Astrocyte (in vitro differentiated cells and primary cell): ENCODE measurements at regions not wholly inside any gene's neighbourhood (a gene's known extent, or its start where the extent isn't known, plus 50 kb on each side); places are given as distances from the start of the nearest gene placed in this dataset.

Experiments used
- CTCF ChIP-seq: IDR thresholded peaks from 2 replicates; pipeline ENCODE4 v1.5.1; 2011; ENCODE audit warnings: low read depth, mild to moderate bottlenecking, inconsistent platforms, low read length, moderate library complexity; ENCODE audit not compliant: insufficient read depth
- EZH2 ChIP-seq: IDR thresholded peaks from 2 replicates; pipeline ENCODE4 v1.6.1; 2012; ENCODE audit warnings: mild to moderate bottlenecking, low read length, inconsistent platforms; ENCODE audit not compliant: insufficient read depth

DNA sequence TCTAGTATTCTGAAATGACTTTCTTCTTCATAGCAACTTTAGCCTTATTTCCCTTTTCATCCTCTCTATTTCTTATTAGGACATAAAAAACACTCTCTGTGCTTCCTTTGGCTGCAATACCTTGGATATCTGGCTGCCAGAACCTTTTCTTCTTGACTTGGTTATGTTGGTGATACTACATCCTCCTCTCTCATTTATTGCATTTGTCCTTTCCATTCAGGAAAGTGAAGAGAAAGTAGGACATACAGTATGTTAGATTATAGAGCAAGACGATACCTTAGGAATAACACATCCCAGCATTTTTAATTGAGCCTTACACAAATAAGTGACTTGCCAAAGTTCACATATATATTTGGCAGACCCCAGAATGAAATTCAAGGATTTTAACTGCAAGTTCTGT is 210.1 kb upstream of the PPP1R3A start:
- no peak for TF ChIP-seq CTCF
- TF ChIP-seq EZH2 = no peak
